Activated CD4-positive, alpha-beta T cell treated with anti-CD3 and anti-CD28 coated beads for 36 hours (primary cell): ENCODE measurements at regions not wholly inside any gene's neighbourhood (a gene's known extent, or its start where the extent isn't known, plus 50 kb on each side); places are given as distances from the start of the nearest gene placed in this dataset.
A peak's percentile ranks its signal among the peaks of the same experiment; 100 is the strongest.

Source experiments
- ATAC-seq: fragments of 200-7000 bp; cut with Tn5 transposase; one replicate; pipeline ENCODE4 v1.10.0; 2021; ENCODE audit warnings: mild to moderate bottlenecking, moderate library complexity
- CTCF ChIA-PET: fragments of 350-600 bp; sonication (Branson Sonifier 250); formaldehyde crosslinking; loops from one replicate; lab custom pipeline; 2021; ENCODE audit warnings: antibody characterized with exemption; lab: Charles Lee
- POLR2A ChIA-PET: fragments of 350-600 bp; sonication (Branson Sonifier 250); formaldehyde crosslinking; loops from one replicate; lab custom pipeline; 2021; ENCODE audit warnings: antibody characterized with exemption, inconsistent platforms; lab: Charles Lee
- DNase-seq: peaks from one replicate; pipeline ENCODE4 v3.0.0-alpha.2; 2020
- H3K27ac Mint-ChIP-seq: one replicate; pipeline ENCODE4 v1.8.0; 2021; ENCODE audit warnings: mixed read lengths
- H3K27me3 Mint-ChIP-seq: one replicate; pipeline ENCODE4 v1.8.0; 2021; ENCODE audit warnings: mixed read lengths
- H3K36me3 Mint-ChIP-seq: one replicate; pipeline ENCODE4 v1.8.0; 2021; ENCODE audit warnings: low read depth, mixed read lengths
- H3K4me1 Mint-ChIP-seq: one replicate; pipeline ENCODE4 v1.8.0; 2021; ENCODE audit warnings: mixed read lengths
- H3K4me3 Mint-ChIP-seq: one replicate; pipeline ENCODE4 v1.8.0; 2021; ENCODE audit warnings: mild to moderate bottlenecking, moderate library complexity, mixed read lengths
- H3K9me3 Mint-ChIP-seq: one replicate; pipeline ENCODE4 v1.8.0; 2021; ENCODE audit warnings: low read depth, mixed read lengths
- intact Hi-C, 2 experiments: fragments of 100-400 bp; cut with DNase I in 1 of 2; cut with micrococcal nuclease in 1 of 2; formaldehyde crosslinking; loops; one replicate each; pipeline versions ENCODE4 v1.14.2 to v1.15.1; 2022 to 2024; cut with DNase I, micrococcal nuclease

DNA sequence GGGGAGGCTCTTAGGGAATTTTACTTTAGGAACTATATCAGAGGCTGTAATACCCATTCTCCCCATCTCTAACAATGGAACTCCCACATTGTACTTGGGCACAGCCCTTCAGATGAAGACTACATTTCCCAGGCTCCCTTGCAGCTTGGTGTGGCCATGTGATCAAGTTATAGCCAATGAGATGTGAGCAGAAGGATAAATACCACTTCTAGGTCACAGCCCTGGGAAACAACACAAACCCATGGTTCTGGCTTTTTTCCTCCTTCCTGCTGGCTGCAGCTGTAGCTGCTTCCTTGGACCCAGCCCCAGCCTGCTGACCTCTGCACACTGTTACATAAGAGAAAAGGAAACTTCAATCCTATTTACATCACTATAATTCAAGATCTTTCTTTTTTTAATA is 445.9 kb upstream of the JARID2 start:
- peaks cover 8% of the 10 kb centered on the region for H3K4me1 Mint-ChIP-seq
- peak; percentile 98 for ATAC-seq
- CTCF ChIA-PET = interaction anchor here (0.6 to 1.2 kb wide), 2 partner anchors 10 to 180 kb away, joined by 3 read pairs; no protein-coding TSS in a partner anchor
- POLR2A ChIA-PET = interaction anchor here (0.5 kb wide), 1 partner anchor 20 kb away, joined by 5 read pairs; no protein-coding TSS in a partner anchor
- H3K27me3 Mint-ChIP-seq = peaks cover 2% of the 10 kb centered on the region
- H3K27ac Mint-ChIP-seq = no peak overlapping the region
- intact Hi-C loops = no loop called here
- no peaks in the 10 kb centered on the region for H3K9me3 Mint-ChIP-seq
- no peaks in the 10 kb centered on the region for H3K36me3 Mint-ChIP-seq
- peak; percentile 57 for DNase-seq
- H3K4me3 Mint-ChIP-seq = no peak overlapping the region

DNA sequence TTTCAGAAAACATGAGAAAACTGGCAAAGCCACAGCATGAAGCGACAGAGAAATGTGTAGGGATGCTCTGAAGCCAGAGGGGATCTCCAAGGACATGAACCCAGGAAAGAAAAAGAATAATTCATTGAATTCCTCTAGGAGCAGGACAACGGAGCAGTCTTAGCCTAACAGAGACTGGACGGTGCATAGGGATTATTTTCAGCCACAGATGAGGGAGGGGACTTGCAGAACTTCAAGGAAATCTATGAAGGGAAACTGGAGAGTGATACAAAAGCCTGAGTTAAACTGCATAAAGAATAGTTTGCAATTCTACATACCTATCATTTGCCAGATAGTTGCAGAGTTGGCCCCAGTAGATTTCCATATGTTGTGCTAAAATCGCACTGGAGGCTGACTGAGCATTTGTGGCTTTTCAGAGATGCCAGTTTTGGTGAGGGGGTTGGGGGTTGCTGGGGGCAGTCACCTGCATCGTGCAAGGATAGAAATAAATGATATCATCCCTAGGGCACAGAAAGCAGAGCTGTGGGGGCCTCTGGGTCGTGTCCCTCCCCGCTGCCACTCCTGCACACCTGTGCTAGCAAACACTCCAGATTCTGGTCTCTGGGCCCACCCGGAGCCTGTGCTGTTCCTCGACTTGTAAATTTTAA is 443.2 kb upstream of the JARID2 start:
- H3K27me3 Mint-ChIP-seq = no peaks in the 10 kb centered on the region
- peaks cover 6% of the 10 kb centered on the region for H3K4me1 Mint-ChIP-seq
- H3K4me3 Mint-ChIP-seq = no peak overlapping the region
- H3K36me3 Mint-ChIP-seq = peaks cover under 1% of the 10 kb centered on the region
- peaks cover 3% of the 10 kb centered on the region for H3K9me3 Mint-ChIP-seq
- ATAC-seq = no peak
- CTCF ChIA-PET = no interaction called here
- no peak overlapping the region for H3K27ac Mint-ChIP-seq
- POLR2A ChIA-PET = no interaction called here
- intact Hi-C loops = no loop called here
- DNase-seq = no peak

DNA sequence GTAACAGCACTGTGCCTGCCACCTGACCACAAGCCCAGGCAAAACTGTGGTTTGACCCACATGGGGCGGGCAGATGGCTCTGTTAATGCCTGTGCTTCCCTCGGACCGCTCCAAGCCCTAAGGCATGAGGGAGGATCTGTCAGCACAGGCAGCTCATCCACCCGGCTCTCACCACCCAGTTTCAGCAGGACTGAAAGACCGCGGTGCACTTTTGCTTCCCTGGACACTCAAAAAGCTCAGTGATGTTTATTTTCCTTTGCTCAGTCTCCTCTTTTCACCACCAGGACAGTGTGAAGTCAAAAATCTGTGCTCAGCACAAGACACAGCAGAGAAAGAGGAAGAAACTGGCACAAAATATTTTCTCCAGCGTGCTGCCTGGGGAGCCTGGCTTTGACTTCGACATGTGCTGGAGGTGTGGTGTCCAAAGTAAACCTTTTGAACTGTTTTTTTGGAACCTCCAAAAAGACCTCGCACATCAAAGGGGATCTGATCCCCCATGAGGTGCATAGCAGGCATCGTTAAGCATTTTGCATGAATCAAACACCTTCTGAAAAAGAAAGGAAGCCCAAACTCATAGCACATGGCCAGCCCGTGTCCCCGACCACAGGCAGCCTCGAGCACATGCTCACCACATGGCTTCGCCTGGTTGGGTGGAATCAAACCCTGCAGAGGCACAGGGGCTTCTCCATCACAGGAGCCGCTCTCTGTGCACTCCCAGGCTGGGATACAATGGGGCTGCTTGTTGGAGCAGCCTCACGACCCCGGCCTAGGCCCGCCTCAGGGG is 441.7 kb upstream of the JARID2 start:
- ATAC-seq (no peak), DNase-seq (no peak)
- Mint-ChIP-seq H3K9me3 (peaks cover 11% of the 10 kb centered on the region), H3K4me1 (no peaks in the 10 kb centered on the region), H3K4me3 (no peak overlapping the region), H3K36me3 (peaks cover 6% of the 10 kb centered on the region), H3K27me3 (no peaks in the 10 kb centered on the region), H3K27ac (no peak overlapping the region)
- CTCF ChIA-PET = no interaction called here
- intact Hi-C loops = no loop called here
- POLR2A ChIA-PET = no interaction called here

DNA sequence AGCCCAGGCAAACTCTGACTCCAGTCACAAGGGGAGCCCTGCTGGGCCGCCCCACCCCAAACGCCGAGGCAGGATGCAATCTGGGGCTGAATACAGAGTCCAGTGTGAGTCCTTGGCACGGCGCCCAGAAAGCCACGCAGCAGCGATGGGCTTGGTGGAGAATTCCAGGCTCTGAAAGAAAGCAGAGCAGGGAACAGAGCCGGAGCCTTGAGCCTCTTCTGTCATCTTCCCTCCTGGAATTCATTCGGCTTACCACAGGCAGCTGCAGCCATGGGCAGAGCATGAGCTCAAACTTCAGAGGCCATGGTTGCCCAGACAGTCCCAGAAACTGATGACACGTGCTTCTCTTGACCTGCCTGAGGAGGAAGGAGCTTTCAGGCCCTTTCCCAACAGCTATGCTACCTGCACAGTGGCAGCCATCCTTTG is 441.1 kb upstream of the JARID2 start:
- Mint-ChIP-seq H3K9me3 (peaks cover 11% of the 10 kb centered on the region), H3K36me3 (peaks cover 6% of the 10 kb centered on the region), H3K27ac (no peak overlapping the region), H3K27me3 (no peaks in the 10 kb centered on the region), H3K4me3 (no peak overlapping the region), H3K4me1 (no peaks in the 10 kb centered on the region)
- intact Hi-C loops = no loop called here
- ChIA-PET CTCF (no interaction called here), POLR2A (no interaction called here)
- DNase-seq (no peak), ATAC-seq (no peak)

DNA sequence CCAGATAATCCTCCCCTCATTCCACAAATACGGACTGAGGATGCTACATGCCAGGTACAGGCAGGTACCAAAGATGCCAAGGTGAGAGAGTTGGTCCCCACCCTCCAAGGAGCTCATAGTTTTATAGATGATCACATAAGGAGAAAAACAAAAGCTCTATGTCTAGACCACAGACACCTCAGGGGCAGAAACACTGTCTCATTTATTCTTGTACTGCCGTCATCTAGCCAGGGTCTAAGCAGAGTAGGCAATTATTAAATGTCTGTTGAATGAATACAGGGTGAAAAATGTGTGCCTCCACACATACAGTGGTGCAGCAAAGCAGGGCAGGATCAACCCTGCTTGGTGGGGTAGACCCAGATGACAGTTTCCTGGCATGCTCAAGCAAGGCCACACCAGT is 439.8 kb upstream of the JARID2 start:
- no peaks in the 10 kb centered on the region for H3K4me1 Mint-ChIP-seq
- H3K4me3 Mint-ChIP-seq = no peak overlapping the region
- ATAC-seq (no peak), DNase-seq (no peak)
- H3K27me3 Mint-ChIP-seq = no peaks in the 10 kb centered on the region
- intact Hi-C loops = no loop called here
- peaks cover 11% of the 10 kb centered on the region for H3K9me3 Mint-ChIP-seq
- ChIA-PET POLR2A (no interaction called here), CTCF (interaction anchor here (1.0 kb wide), 2 partner anchors 10 to 24 kb away, joined by 3 read pairs; no protein-coding TSS in a partner anchor)
- H3K36me3 Mint-ChIP-seq = peaks cover 6% of the 10 kb centered on the region
- no peak overlapping the region for H3K27ac Mint-ChIP-seq

GRCh38 chr6:14807130-14807529 is 438.7 kb upstream of the JARID2 start:
- Mint-ChIP-seq H3K4me3 (no peak overlapping the region), H3K4me1 (no peaks in the 10 kb centered on the region), H3K36me3 (peaks cover 6% of the 10 kb centered on the region), H3K27ac (no peak overlapping the region), H3K27me3 (no peaks in the 10 kb centered on the region), H3K9me3 (peaks cover 11% of the 10 kb centered on the region)
- ChIA-PET POLR2A (interaction anchor here (0.6 kb wide), 1 partner anchor 15 kb away, joined by 3 read pairs; no protein-coding TSS in a partner anchor), CTCF (interaction anchor here (1.1 kb wide), 1 partner anchor 595 kb away, joined by 3 read pairs; no protein-coding TSS in a partner anchor)
- no peak for DNase-seq
- intact Hi-C loops = no loop called here
- no peak for ATAC-seq

DNA sequence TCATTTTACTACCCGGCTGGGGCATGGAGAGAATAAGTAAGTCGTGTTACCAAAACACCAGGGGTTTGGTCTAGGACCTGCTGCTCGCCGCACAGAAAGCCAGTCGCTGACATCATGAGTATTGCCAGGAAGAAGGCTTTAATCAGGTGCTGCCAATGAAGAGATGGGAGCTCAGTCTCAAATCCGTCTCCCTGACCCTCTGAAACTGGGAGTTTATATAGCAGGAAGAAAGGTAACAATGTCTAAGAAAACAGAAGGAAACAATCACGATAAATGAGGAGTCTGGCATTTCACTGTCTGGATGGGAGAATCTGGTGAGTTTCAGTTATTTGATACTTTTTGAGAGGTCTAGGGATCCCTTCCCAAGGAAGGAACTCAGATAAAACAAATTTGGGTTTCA is 437.9 kb upstream of the JARID2 start:
- intact Hi-C loops = no loop called here
- POLR2A ChIA-PET = no interaction called here

DNA sequence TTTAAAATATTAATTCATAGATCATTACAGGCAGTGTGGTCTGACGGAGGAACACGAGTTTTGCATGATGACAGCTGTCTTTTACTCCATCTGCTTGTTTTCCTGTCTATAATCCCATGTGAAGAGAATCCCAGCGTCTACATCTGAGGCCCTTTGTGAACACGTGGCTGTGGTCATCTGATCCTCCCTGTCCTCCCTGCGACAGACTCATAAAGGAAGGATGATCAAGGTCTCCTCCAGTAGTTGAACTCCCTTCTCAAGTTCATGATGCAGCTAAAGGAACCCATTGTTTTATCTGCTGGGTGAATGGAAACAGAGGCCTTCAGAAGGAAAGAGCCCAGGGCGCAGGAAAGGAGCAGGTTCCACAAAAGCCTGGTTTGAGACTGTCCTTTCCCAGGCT is 435.8 kb upstream of the JARID2 start:
- Mint-ChIP-seq H3K4me3 (no peak overlapping the region), H3K4me1 (no peaks in the 10 kb centered on the region), H3K27me3 (no peaks in the 10 kb centered on the region), H3K36me3 (peaks cover 6% of the 10 kb centered on the region), H3K9me3 (peaks cover 11% of the 10 kb centered on the region), H3K27ac (no peak overlapping the region)
- ChIA-PET CTCF (no interaction called here), POLR2A (no interaction called here)
- ATAC-seq = no peak
- intact Hi-C loops = no loop called here
- no peak for DNase-seq

More for the DNA sequence above, 437.9 kb upstream of the JARID2 start:
- H3K27me3 Mint-ChIP-seq = no peaks in the 10 kb centered on the region
- no peaks in the 10 kb centered on the region for H3K4me1 Mint-ChIP-seq
- no peak for DNase-seq
- no peak overlapping the region for H3K27ac Mint-ChIP-seq
- ATAC-seq = no peak
- H3K36me3 Mint-ChIP-seq = peaks cover 6% of the 10 kb centered on the region
- CTCF ChIA-PET = interaction anchor here (0.7 kb wide), 1 partner anchor 66 kb away, joined by 3 read pairs; no protein-coding TSS in a partner anchor
- H3K4me3 Mint-ChIP-seq = no peak overlapping the region
- H3K9me3 Mint-ChIP-seq = peaks cover 11% of the 10 kb centered on the region

DNA sequence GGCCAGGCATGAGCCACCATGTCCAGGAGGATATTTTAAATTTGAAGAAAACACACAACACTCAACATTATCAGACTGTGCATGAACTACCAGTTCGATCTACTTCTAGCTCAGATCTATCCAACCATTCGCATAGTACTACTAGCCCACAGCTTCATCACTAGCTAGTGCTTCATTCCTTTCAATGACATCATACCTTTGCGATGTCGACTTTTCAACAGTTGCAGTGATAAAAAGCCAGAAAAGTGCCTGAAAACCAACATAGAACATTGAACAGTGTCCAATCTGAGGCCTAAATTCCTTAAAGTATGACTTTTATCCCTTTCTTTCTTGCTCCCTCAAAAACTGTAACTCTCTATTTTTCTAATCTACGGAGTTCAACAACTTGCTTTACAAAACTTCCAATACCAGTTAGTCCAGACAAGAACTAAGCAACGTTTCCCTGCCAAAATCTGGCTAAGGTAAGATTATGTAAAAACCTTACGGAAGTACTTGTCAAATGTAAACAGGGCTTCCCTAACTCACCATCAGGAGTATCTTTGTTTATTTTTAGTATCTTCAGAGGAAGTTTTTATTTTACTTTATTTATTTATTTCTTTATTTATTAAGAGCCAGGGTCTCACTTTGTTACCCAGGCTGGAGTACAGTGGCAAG is 434.0 kb upstream of the JARID2 start:
- Mint-ChIP-seq H3K27me3 (no peaks in the 10 kb centered on the region), H3K4me1 (no peaks in the 10 kb centered on the region), H3K36me3 (peaks cover 6% of the 10 kb centered on the region), H3K9me3 (peaks cover 11% of the 10 kb centered on the region), H3K4me3 (no peak overlapping the region), H3K27ac (no peak overlapping the region)
- ChIA-PET POLR2A (no interaction called here), CTCF (interaction anchor here (0.5 kb wide), 1 partner anchor 227 kb away, joined by 5 read pairs; no protein-coding TSS in a partner anchor)
- ATAC-seq = no peak
- no peak for DNase-seq
- intact Hi-C loops = no loop called here

DNA sequence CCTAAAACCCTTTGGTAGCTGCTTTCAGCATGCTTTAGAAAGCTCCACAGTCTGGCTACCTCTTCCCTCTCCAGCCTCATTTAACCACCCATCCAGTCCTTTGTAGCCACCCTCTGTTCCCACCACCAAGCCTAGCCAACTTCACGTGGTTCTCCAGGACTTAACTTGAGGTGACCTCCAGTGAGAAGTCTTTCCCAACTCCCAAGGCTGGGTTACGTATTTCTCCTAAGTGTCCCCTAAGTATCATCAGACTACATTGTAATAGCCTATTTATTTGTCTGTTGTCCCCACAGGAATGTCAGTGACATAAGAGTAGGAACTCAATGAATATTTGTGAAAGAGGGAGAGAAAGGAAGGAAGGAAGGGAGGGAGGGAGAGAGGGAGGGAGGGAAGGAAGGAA is 431.9 kb upstream of the JARID2 start:
- CTCF ChIA-PET = no interaction called here
- POLR2A ChIA-PET = no interaction called here
- no peaks in the 10 kb centered on the region for H3K36me3 Mint-ChIP-seq
- H3K27me3 Mint-ChIP-seq = no peaks in the 10 kb centered on the region
- H3K9me3 Mint-ChIP-seq = no peaks in the 10 kb centered on the region
- intact Hi-C loops = no loop called here
- no peak overlapping the region for H3K27ac Mint-ChIP-seq
- peaks cover 1% of the 10 kb centered on the region for H3K4me1 Mint-ChIP-seq
- H3K4me3 Mint-ChIP-seq = no peak overlapping the region
- DNase-seq (no peak), ATAC-seq (no peak)

DNA sequence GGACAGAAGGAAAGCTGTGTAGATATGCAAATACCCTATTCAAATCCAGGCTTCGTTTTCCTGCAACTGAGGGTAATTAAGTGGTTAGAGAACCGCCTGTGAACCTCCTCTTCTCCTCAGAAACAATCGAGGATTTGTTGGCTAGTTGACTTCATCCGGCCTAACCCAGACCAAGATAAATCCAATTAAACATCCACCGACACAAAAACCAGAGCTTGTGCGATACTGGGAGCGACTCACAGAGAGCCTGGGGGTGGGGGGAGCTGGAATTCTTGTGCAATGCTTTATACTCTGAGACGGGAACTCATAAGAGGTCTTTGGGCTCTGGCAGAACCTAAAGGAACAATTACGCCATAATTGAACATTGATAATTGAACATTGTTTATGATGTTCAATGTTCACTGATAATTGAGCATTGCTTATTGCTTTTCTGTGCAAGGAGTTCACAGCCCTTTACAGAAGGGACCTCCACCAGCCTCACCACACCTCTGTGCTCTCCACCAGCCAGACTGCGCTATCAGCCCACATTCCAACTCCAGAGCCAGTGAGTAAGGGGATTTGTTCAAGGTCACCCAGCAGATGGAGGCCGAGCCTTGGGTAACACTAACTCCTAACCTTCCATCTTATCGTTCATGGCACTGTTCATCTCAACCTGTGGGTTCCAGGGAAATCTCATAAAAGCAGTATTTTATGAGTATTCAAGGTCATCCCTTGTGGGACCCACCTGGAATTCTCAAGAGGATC is 429.6 kb upstream of the JARID2 start:
- ChIA-PET POLR2A (interaction anchor here (0.5 to 0.6 kb wide), 2 partner anchors 80 to 354 kb away, joined by 3 read pairs; no protein-coding TSS in a partner anchor), CTCF (no interaction called here)
- intact Hi-C loops = no loop called here
- H3K27ac Mint-ChIP-seq = no peak overlapping the region
- no peak overlapping the region for H3K4me3 Mint-ChIP-seq
- peaks cover 3% of the 10 kb centered on the region for H3K9me3 Mint-ChIP-seq
- peaks cover 18% of the 10 kb centered on the region for H3K4me1 Mint-ChIP-seq
- peaks cover 4% of the 10 kb centered on the region for H3K36me3 Mint-ChIP-seq
- DNase-seq = no peak
- no peak for ATAC-seq
- no peaks in the 10 kb centered on the region for H3K27me3 Mint-ChIP-seq
